Urinary bladder (tissue), 3 donors: ENCODE measurements at regions not wholly inside any gene's neighbourhood (a gene's known extent, or its start where the extent isn't known, plus 50 kb on each side); places are given as distances from the start of the nearest gene placed in this dataset.
"Not testable (repeated sequence)": the region's sequence is repeated elsewhere in the genome, so short reads cannot be mapped to it uniquely, and the experiment has no call there.

Source experiments
- DNase-seq: peaks from one replicate; pipeline ENCODE4 v3.0.0-alpha.2; 2015; ENCODE audit errors: extremely low spot score
- H3K27ac ChIP-seq: one replicate; pipeline ENCODE4 v1.5.1; 2013; ENCODE audit warnings: low read depth, mild to moderate bottlenecking, moderate library complexity
- H3K36me3 ChIP-seq: one replicate; pipeline ENCODE4 v1.6.1; 2013; ENCODE audit warnings: mild to moderate bottlenecking, moderate library complexity; ENCODE audit not compliant: insufficient read depth
- H3K4me1 ChIP-seq: one replicate; pipeline ENCODE4 v1.6.1; 2013; ENCODE audit warnings: mild to moderate bottlenecking, moderate library complexity; ENCODE audit not compliant: insufficient read depth
- H3K4me3 ChIP-seq: one replicate; pipeline ENCODE4 v1.5.1; 2013; ENCODE audit warnings: low read depth, low read length
- WGBS: extraction: QIAGEN DNeasy Blood & Tissue Kit; methylation state at CpG from one replicate; pipeline ENCODE4 v1.1.7; 2013; 5-methylcytosine and 5-hydroxymethylcytosine counted together
- donor health status: healthy with polysubstance abuse.
- donor health status: healthy.

- H3K36me3 ChIP-seq, H3K27ac ChIP-seq, H3K4me3 ChIP-seq, H3K4me1 ChIP-seq, DNase-seq: not testable (repeated sequence)
- 95% methylated on average over 12 of the region's 12 CpGs for WGBS
Measured at GRCh38 chr3:102732581-102732980, 297.8 kb downstream of the ZPLD1 start.

- Histone ChIP-seq H3K36me3 (no peaks in the 10 kb centered on the region), H3K27ac (no peak overlapping the region), H3K4me1 (no peaks in the 10 kb centered on the region), H3K4me3 (no peak overlapping the region)
- WGBS, result 41% methylated on average over 5 of the region's 5 CpGs
- no peak for DNase-seq
Measured at GRCh38 chr3:102733791-102734563, 299.2 kb downstream of the ZPLD1 start.

- 96% methylated on average over 1 of the region's 1 CpG for WGBS
- Histone ChIP-seq H3K36me3 (no peaks in the 10 kb centered on the region), H3K27ac (no peak overlapping the region), H3K4me3 (no peak overlapping the region), H3K4me1 (no peaks in the 10 kb centered on the region)
- DNase-seq, result no peak
Measured at GRCh38 chr3:102735311-102735710, 300.5 kb downstream of the ZPLD1 start.

- Histone ChIP-seq H3K4me1 (no peaks in the 10 kb centered on the region), H3K4me3 (no peak overlapping the region), H3K36me3 (no peaks in the 10 kb centered on the region), H3K27ac (no peak overlapping the region)
- no peak for DNase-seq
- 92% methylated on average over 8 of the region's 8 CpGs for WGBS
Measured at GRCh38 chr3:102736288-102736974, 301.6 kb downstream of the ZPLD1 start.

GRCh38 chr3:102736975-102737304 is 302.1 kb downstream of the ZPLD1 start:
- no peaks in the 10 kb centered on the region for H3K4me1 ChIP-seq
- DNase-seq, result no peak
- no peak overlapping the region for H3K4me3 ChIP-seq
- H3K36me3 ChIP-seq, result no peaks in the 10 kb centered on the region
- 86% methylated on average over 2 of the region's 2 CpGs for WGBS
- no peak overlapping the region for H3K27ac ChIP-seq

- DNase-seq, result no peak
- Histone ChIP-seq H3K27ac (no peak overlapping the region), H3K36me3 (no peaks in the 10 kb centered on the region), H3K4me3 (no peak overlapping the region), H3K4me1 (no peaks in the 10 kb centered on the region)
- WGBS, result 95% methylated on average over 3 of the region's 3 CpGs
Measured at GRCh38 chr3:102737353-102737752, 302.5 kb downstream of the ZPLD1 start.

- DNase-seq, result no peak
- H3K4me1 ChIP-seq, result no peaks in the 10 kb centered on the region
- WGBS, result 90% methylated on average over 6 of the region's 6 CpGs
- H3K36me3 ChIP-seq, result no peaks in the 10 kb centered on the region
- H3K27ac ChIP-seq, result no peak overlapping the region
- H3K4me3 ChIP-seq, result no peak overlapping the region
Measured at GRCh38 chr3:102741105-102741504, 306.3 kb downstream of the ZPLD1 start.

GRCh38 chr3:102741694-102742093 is 306.9 kb downstream of the ZPLD1 start:
- no peak overlapping the region for H3K27ac ChIP-seq
- WGBS, result 94% methylated on average over 6 of the region's 6 CpGs
- H3K4me1 ChIP-seq, result no peaks in the 10 kb centered on the region
- DNase-seq, result no peak
- H3K4me3 ChIP-seq, result no peak overlapping the region
- no peaks in the 10 kb centered on the region for H3K36me3 ChIP-seq

GRCh38 chr3:102745881-102746280 is 311.1 kb downstream of the ZPLD1 start:
- H3K27ac ChIP-seq, result no peak overlapping the region
- DNase-seq, result no peak
- no peak overlapping the region for H3K4me3 ChIP-seq
- H3K36me3 ChIP-seq, result no peaks in the 10 kb centered on the region
- H3K4me1 ChIP-seq, result no peaks in the 10 kb centered on the region
- 69% methylated on average over 4 of the region's 4 CpGs for WGBS

GRCh38 chr3:102747611-102748010 is 312.8 kb downstream of the ZPLD1 start:
- Histone ChIP-seq H3K36me3 (no peaks in the 10 kb centered on the region), H3K4me3 (no peak overlapping the region), H3K4me1 (no peaks in the 10 kb centered on the region), H3K27ac (no peak overlapping the region)
- WGBS, result 53% methylated on average over 4 of the region's 4 CpGs
- no peak for DNase-seq

GRCh38 chr3:102748646-102749045 is 313.8 kb downstream of the ZPLD1 start:
- Histone ChIP-seq H3K4me1 (no peaks in the 10 kb centered on the region), H3K27ac (no peak overlapping the region), H3K4me3 (no peak overlapping the region), H3K36me3 (no peaks in the 10 kb centered on the region)
- DNase-seq, result no peak

- Histone ChIP-seq H3K4me3 (no peak overlapping the region), H3K36me3 (no peaks in the 10 kb centered on the region), H3K4me1 (no peaks in the 10 kb centered on the region), H3K27ac (no peak overlapping the region)
- no peak for DNase-seq
- WGBS, result 90% methylated on average over 2 of the region's 2 CpGs
Measured at GRCh38 chr3:102750322-102750721, 315.5 kb downstream of the ZPLD1 start.

- H3K27ac ChIP-seq, result no peak overlapping the region
- H3K36me3 ChIP-seq, result no peaks in the 10 kb centered on the region
- no peak for DNase-seq
- H3K4me3 ChIP-seq, result no peak overlapping the region
- no peaks in the 10 kb centered on the region for H3K4me1 ChIP-seq
Measured at GRCh38 chr3:102753901-102754300, 319.1 kb downstream of the ZPLD1 start.

- DNase-seq, result no peak
- Histone ChIP-seq H3K36me3 (no peaks in the 10 kb centered on the region), H3K27ac (no peak overlapping the region), H3K4me3 (no peak overlapping the region), H3K4me1 (no peaks in the 10 kb centered on the region)
- WGBS, result 42% methylated on average over 2 of the region's 2 CpGs
Measured at GRCh38 chr3:102756706-102757105, 321.9 kb downstream of the ZPLD1 start.
